Neural cell (in vitro differentiated cells): ENCODE measurements at regions not wholly inside any gene's neighbourhood (a gene's known extent, or its start where the extent isn't known, plus 50 kb on each side); places are given as distances from the start of the nearest gene placed in this dataset.

ENCODE experiments used
- H2AFZ ChIP-seq: fragments of 200-600, 300-800 bp; sonication (generic), shearing (Covaris generic); 2 replicates; pipeline ENCODE4 v1.6.0; 2014; ENCODE audit warnings: low read depth, mild to moderate bottlenecking, antibody characterized with exemption, low read length, moderate library complexity
- H3F3A ChIP-seq: fragments of 200-600 bp; shearing (Covaris generic); 2 replicates; pipeline ENCODE4 v1.6.1; 2016; ENCODE audit warnings: mild to moderate bottlenecking, moderate library complexity, mixed read lengths, antibody characterized with exemption, low read length; ENCODE audit not compliant: insufficient read depth, poor library complexity, severe bottlenecking
- H3K27ac ChIP-seq: fragments of 200-600, 300-800 bp; sonication (generic), shearing (Covaris generic); 2 replicates; pipeline ENCODE4 v1.5.1; 2014; ENCODE audit warnings: mild to moderate bottlenecking, low read length, moderate library complexity
- H3K27me3 ChIP-seq: fragments of 300-800, 200-600 bp; sonication (generic), shearing (Covaris generic); 2 replicates; pipeline ENCODE4 v1.6.0; 2014; ENCODE audit warnings: mild to moderate bottlenecking, low read depth, low read length, moderate library complexity; ENCODE audit not compliant: insufficient read depth
- H3K36me3 ChIP-seq: fragments of 300-800, 200-600 bp; sonication (generic), shearing (Covaris generic); 2 replicates; pipeline ENCODE4 v1.5.1; 2014; ENCODE audit warnings: mild to moderate bottlenecking, antibody characterized with exemption, low read length, moderate library complexity; ENCODE audit not compliant: insufficient read depth
- H3K4me2 ChIP-seq: fragments of 300-800, 200-600 bp; sonication (generic), shearing (Covaris generic); 2 replicates; pipeline ENCODE4 v1.6.0; 2014; ENCODE audit warnings: mild to moderate bottlenecking, low read length
- H3K4me3 ChIP-seq: fragments of 300-800, 200-600 bp; sonication (generic), shearing (Covaris generic); 2 replicates; pipeline ENCODE4 v1.5.1; 2014; ENCODE audit warnings: mild to moderate bottlenecking, low read length, moderate library complexity
- H3K79me2 ChIP-seq: fragments of 200-600 bp; shearing (Covaris generic); replicated peaks from 2 replicates; pipeline ENCODE4 v1.6.0; 2014; ENCODE audit warnings: mild to moderate bottlenecking, low read length, moderate library complexity; ENCODE audit not compliant: insufficient read depth
- H3K9ac ChIP-seq: fragments of 300-800, 200-600 bp; sonication (generic), shearing (Covaris generic); 2 replicates; pipeline ENCODE4 v1.6.1; 2016; ENCODE audit warnings: mild to moderate bottlenecking, low read length, mixed read lengths
- H3K9me2 ChIP-seq: fragments of 200-600 bp; shearing (Covaris generic); 2 replicates; pipeline ENCODE4 v1.6.1; 2016; ENCODE audit warnings: mild to moderate bottlenecking, low read length, mixed read lengths; ENCODE audit not compliant: insufficient read depth
- H3K9me3 ChIP-seq: fragments of 200-600, 300-800 bp; sonication (generic), shearing (Covaris generic); 2 replicates; pipeline ENCODE4 v1.6.1; 2016; ENCODE audit warnings: mild to moderate bottlenecking, mixed run types, low read length, moderate library complexity, mixed read lengths
- H4K20me1 ChIP-seq: fragments of 200-600 bp; shearing (Covaris generic); 2 replicates; pipeline ENCODE4 v1.6.1; 2016; ENCODE audit warnings: mild to moderate bottlenecking, mixed run types; ENCODE audit not compliant: insufficient read depth
- EP300 ChIP-seq: fragments of 450-650 bp; conservative IDR thresholded peaks from 2 replicates; pipeline ENCODE4 v1.6.1; 2014; ENCODE audit warnings: antibody characterized with exemption, mild to moderate bottlenecking, moderate library complexity; ENCODE audit not compliant: poor library complexity, severe bottlenecking
- EZH2 ChIP-seq: fragments of 200-600, 300-800 bp; shearing (Covaris generic), sonication (generic); IDR thresholded peaks from 2 replicates; pipeline ENCODE4 v1.6.1; 2014; ENCODE audit warnings: antibody characterized with exemption, low read length, borderline replicate concordance, mild to moderate bottlenecking; ENCODE audit not compliant: insufficient read depth, poor library complexity, severe bottlenecking
- MXI1 ChIP-seq: fragments of 450-650 bp; conservative IDR thresholded peaks from 2 replicates; pipeline ENCODE4 v1.6.1; 2014; ENCODE audit warnings: antibody characterized with exemption, mild to moderate bottlenecking; ENCODE audit not compliant: poor library complexity, severe bottlenecking
- POLR2AphosphoS5 ChIP-seq: IDR thresholded peaks from 2 replicates; pipeline ENCODE4 v1.6.1; 2012
- RAD21 ChIP-seq: fragments of 450-650 bp; conservative IDR thresholded peaks from 2 replicates; pipeline ENCODE4 v1.6.1; 2014; ENCODE audit warnings: antibody characterized with exemption, mild to moderate bottlenecking, moderate library complexity
- SMC3 ChIP-seq: fragments of 450-650 bp; conservative IDR thresholded peaks from 2 replicates; pipeline ENCODE4 v1.6.1; 2014; ENCODE audit warnings: antibody characterized with exemption, mild to moderate bottlenecking, moderate library complexity; ENCODE audit not compliant: poor library complexity
- TAF1 ChIP-seq: IDR thresholded peaks from 2 replicates; pipeline ENCODE4 v1.6.1; 2012; ENCODE audit warnings: low read depth
- TF ChIP-seq, protein P1 (sequence below): fragments of 450-650 bp; IDR thresholded peaks from 2 replicates; pipeline ENCODE4 v1.5.1; 2014; ENCODE audit warnings: antibody characterized with exemption, mild to moderate bottlenecking, moderate library complexity; ENCODE audit not compliant: poor library complexity, severe bottlenecking
- TF ChIP-seq, protein P2 (sequence below): IDR thresholded peaks from 2 replicates; pipeline ENCODE4 v1.6.1; 2012; ENCODE audit warnings: borderline replicate concordance

DNA sequence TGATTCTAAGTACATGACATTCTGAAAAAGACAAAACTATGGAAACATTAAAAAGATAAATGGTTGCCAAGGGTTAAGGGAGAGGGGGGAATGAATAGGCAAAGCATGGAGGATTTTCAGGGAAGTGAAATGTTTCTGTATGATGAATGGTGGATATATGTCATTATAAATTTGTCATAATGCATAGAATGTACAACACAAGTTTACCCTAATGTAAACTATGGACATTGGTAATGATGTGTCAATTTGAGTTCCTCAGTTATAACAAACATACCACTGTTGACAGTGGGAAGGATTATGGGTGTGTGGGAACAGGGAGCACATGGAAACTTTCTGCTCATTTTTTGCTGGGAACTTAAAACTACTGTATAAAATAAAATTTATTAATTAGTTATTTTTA is 427.1 kb upstream of the ESRRG start:
- Histone ChIP-seq H3K9me2 (no peaks in the 10 kb centered on the region), H3K27ac (no peak overlapping the region), H3K36me3 (no peaks in the 10 kb centered on the region), H3K4me2 (no peak overlapping the region), H3K9ac (no peak overlapping the region), H3K79me2 (no peaks in the 10 kb centered on the region), H3K4me3 (no peak overlapping the region), H4K20me1 (no peaks in the 10 kb centered on the region), H3F3A (no peaks in the 10 kb centered on the region), H3K27me3 (no peaks in the 10 kb centered on the region), H3K9me3 (no peaks in the 10 kb centered on the region), H2AFZ (no peak overlapping the region)
- TF ChIP-seq TAF1 = no peak
- TF ChIP-seq, protein P1, sequence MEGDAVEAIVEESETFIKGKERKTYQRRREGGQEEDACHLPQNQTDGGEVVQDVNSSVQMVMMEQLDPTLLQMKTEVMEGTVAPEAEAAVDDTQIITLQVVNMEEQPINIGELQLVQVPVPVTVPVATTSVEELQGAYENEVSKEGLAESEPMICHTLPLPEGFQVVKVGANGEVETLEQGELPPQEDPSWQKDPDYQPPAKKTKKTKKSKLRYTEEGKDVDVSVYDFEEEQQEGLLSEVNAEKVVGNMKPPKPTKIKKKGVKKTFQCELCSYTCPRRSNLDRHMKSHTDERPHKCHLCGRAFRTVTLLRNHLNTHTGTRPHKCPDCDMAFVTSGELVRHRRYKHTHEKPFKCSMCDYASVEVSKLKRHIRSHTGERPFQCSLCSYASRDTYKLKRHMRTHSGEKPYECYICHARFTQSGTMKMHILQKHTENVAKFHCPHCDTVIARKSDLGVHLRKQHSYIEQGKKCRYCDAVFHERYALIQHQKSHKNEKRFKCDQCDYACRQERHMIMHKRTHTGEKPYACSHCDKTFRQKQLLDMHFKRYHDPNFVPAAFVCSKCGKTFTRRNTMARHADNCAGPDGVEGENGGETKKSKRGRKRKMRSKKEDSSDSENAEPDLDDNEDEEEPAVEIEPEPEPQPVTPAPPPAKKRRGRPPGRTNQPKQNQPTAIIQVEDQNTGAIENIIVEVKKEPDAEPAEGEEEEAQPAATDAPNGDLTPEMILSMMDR = no peak
- TF ChIP-seq SMC3 = no peak
- TF ChIP-seq MXI1 = no peak
- TF ChIP-seq RAD21 = no peak
- TF ChIP-seq EP300 = no peak
- no peak for TF ChIP-seq POLR2AphosphoS5
- TF ChIP-seq EZH2 = no peak
- TF ChIP-seq, protein P2, sequence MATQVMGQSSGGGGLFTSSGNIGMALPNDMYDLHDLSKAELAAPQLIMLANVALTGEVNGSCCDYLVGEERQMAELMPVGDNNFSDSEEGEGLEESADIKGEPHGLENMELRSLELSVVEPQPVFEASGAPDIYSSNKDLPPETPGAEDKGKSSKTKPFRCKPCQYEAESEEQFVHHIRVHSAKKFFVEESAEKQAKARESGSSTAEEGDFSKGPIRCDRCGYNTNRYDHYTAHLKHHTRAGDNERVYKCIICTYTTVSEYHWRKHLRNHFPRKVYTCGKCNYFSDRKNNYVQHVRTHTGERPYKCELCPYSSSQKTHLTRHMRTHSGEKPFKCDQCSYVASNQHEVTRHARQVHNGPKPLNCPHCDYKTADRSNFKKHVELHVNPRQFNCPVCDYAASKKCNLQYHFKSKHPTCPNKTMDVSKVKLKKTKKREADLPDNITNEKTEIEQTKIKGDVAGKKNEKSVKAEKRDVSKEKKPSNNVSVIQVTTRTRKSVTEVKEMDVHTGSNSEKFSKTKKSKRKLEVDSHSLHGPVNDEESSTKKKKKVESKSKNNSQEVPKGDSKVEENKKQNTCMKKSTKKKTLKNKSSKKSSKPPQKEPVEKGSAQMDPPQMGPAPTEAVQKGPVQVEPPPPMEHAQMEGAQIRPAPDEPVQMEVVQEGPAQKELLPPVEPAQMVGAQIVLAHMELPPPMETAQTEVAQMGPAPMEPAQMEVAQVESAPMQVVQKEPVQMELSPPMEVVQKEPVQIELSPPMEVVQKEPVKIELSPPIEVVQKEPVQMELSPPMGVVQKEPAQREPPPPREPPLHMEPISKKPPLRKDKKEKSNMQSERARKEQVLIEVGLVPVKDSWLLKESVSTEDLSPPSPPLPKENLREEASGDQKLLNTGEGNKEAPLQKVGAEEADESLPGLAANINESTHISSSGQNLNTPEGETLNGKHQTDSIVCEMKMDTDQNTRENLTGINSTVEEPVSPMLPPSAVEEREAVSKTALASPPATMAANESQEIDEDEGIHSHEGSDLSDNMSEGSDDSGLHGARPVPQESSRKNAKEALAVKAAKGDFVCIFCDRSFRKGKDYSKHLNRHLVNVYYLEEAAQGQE = no peak

DNA sequence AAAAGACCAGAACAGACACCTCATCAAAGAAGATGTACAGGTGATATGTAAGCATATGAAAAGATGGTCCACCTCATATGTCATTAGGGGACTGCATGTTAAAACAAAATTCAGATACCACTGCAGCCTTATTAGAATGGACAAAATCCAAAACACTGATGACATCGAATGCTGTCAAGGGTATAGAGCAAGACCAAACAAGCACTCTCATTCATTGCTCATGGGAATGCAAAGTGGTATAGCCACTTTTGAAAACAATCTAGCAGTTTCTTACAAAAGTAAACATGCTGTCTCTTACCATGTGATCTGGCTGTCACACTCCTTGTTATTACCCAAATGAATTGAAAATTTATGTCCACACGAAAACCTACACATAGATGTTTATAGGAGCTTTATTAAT is 426.6 kb upstream of the ESRRG start:
- no peak overlapping the region for H3K4me2 ChIP-seq
- H3K9me3 ChIP-seq = no peaks in the 10 kb centered on the region
- no peaks in the 10 kb centered on the region for H3K27me3 ChIP-seq
- H3K9ac ChIP-seq = no peak overlapping the region
- H3K27ac ChIP-seq = no peak overlapping the region
- TF ChIP-seq RAD21 (no peak), POLR2AphosphoS5 (no peak), MXI1 (no peak), EP300 (no peak), EZH2 (no peak), SMC3 (no peak), TAF1 (no peak)
- TF ChIP-seq, protein P1 = no peak
- TF ChIP-seq, protein P2 = no peak
- H3K9me2 ChIP-seq = no peaks in the 10 kb centered on the region
- no peak overlapping the region for H3K4me3 ChIP-seq
- no peaks in the 10 kb centered on the region for H3K79me2 ChIP-seq
- H3F3A ChIP-seq = no peaks in the 10 kb centered on the region
- no peak overlapping the region for H2AFZ ChIP-seq
- no peaks in the 10 kb centered on the region for H4K20me1 ChIP-seq
- H3K36me3 ChIP-seq = no peaks in the 10 kb centered on the region
